Activated B cell treated with CpG ODN at 0.5 μM for 24 hours (primary cell): ENCODE measurements at regions not wholly inside any gene's neighbourhood (a gene's known extent, or its start where the extent isn't known, plus 50 kb on each side); places are given as distances from the start of the nearest gene placed in this dataset.

Source experiments
- ATAC-seq: fragments of 200-7000 bp; cut with Tn5 transposase; one replicate; pipeline ENCODE4 v1.10.0; 2021; ENCODE audit warnings: low read depth, mild to moderate bottlenecking, moderate library complexity
- CTCF ChIA-PET: fragments of 350-600 bp; sonication (Branson Sonifier 250); formaldehyde crosslinking; loops from one replicate; lab custom pipeline; 2021; ENCODE audit warnings: antibody characterized with exemption; lab: Charles Lee
- POLR2A ChIA-PET: fragments of 350-600 bp; sonication (Branson Sonifier 250); formaldehyde crosslinking; loops from one replicate; lab custom pipeline; 2021; ENCODE audit warnings: antibody characterized with exemption; lab: Charles Lee
- DNase-seq: peaks from one replicate; pipeline ENCODE4 v3.0.0; 2022
- H3K27ac Mint-ChIP-seq: one replicate; pipeline ENCODE4 v1.8.0; 2020; ENCODE audit warnings: mixed read lengths
- H3K27me3 Mint-ChIP-seq: one replicate; pipeline ENCODE4 v1.8.0; 2021; ENCODE audit warnings: mixed read lengths
- H3K36me3 Mint-ChIP-seq: one replicate; pipeline ENCODE4 v1.8.0; 2021; ENCODE audit warnings: low read depth, mixed read lengths
- H3K4me1 Mint-ChIP-seq: one replicate; pipeline ENCODE4 v1.8.0; 2021; ENCODE audit warnings: mixed read lengths
- H3K4me3 Mint-ChIP-seq: one replicate; pipeline ENCODE4 v1.8.0; 2020; ENCODE audit warnings: mild to moderate bottlenecking, mixed read lengths
- H3K9me3 Mint-ChIP-seq: one replicate; pipeline ENCODE4 v1.8.0; 2020; ENCODE audit warnings: mixed read lengths
- intact Hi-C: fragments of 100-400 bp; cut with micrococcal nuclease; formaldehyde crosslinking; loops from one replicate; pipeline ENCODE4 v1.15.1; 2024
- TF ChIP-seq, protein P1 (sequence below): fragments of 200-600 bp; IDR thresholded peaks from one replicate; pipeline ENCODE4 v1.8.0; 2022; ENCODE audit warnings: antibody characterized with exemption, mild to moderate bottlenecking

DNA sequence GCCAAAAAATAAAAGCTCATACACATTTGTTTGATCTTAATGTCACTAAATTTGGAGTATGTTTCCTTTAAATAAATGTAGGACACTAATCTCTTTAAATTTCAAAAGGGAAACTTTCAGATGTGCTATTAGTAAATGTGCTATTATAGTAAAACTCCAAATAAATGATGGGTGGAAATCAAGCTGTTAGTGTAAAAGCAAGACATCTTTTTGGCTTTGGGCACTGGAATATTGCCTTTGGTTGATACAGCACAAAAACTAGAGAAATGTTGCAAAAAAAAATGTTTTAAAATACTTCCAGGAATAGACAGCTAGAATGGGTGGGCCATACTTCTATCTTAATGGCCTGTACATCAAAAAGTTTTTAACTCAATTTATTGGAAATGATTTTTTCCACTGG lies 151.6 kb downstream of the FBXO8 start:
- Mint-ChIP-seq H3K27ac (no peak overlapping the region), H3K36me3 (no peaks in the 10 kb centered on the region), H3K27me3 (no peaks in the 10 kb centered on the region), H3K4me3 (no peak overlapping the region), H3K9me3 (no peaks in the 10 kb centered on the region), H3K4me1 (no peaks in the 10 kb centered on the region)
- CTCF ChIA-PET, result no interaction called here
- no peak for ATAC-seq
- TF ChIP-seq, protein P1, sequence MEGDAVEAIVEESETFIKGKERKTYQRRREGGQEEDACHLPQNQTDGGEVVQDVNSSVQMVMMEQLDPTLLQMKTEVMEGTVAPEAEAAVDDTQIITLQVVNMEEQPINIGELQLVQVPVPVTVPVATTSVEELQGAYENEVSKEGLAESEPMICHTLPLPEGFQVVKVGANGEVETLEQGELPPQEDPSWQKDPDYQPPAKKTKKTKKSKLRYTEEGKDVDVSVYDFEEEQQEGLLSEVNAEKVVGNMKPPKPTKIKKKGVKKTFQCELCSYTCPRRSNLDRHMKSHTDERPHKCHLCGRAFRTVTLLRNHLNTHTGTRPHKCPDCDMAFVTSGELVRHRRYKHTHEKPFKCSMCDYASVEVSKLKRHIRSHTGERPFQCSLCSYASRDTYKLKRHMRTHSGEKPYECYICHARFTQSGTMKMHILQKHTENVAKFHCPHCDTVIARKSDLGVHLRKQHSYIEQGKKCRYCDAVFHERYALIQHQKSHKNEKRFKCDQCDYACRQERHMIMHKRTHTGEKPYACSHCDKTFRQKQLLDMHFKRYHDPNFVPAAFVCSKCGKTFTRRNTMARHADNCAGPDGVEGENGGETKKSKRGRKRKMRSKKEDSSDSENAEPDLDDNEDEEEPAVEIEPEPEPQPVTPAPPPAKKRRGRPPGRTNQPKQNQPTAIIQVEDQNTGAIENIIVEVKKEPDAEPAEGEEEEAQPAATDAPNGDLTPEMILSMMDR, result no peak
- no peak for DNase-seq
- POLR2A ChIA-PET, result no interaction called here
- intact Hi-C loops, result no loop called here

DNA sequence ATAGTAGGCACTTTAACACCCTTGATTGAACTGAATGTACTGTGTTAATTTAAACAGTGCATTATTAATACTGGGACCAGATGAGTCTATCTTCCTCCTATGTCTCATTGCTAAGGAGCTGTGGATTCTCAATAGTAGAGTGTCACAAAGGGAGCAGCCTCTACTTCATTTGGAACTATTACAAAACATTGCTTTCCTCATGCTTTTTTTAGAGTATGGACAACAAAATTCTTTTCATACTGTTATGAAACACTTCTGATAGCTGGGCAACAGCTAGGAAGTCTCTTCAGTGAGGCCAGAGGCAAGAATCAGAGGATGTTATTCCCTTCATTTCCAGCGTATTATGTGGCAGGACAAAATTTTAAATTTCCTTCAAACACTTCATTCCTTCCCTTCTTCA lies 160.8 kb downstream of the FBXO8 start:
- no peak overlapping the region for H3K27ac Mint-ChIP-seq
- intact Hi-C loops, result no loop called here
- peaks cover 19% of the 10 kb centered on the region for H3K27me3 Mint-ChIP-seq
- H3K4me3 Mint-ChIP-seq, result no peak overlapping the region
- no peaks in the 10 kb centered on the region for H3K36me3 Mint-ChIP-seq
- no peak for ATAC-seq
- no peak for DNase-seq
- TF ChIP-seq, protein P1, result no peak
- ChIA-PET CTCF (interaction anchor here (1.0 kb wide), 1 partner anchor 183 kb away, joined by 3 read pairs; no protein-coding TSS in a partner anchor), POLR2A (no interaction called here)
- no peaks in the 10 kb centered on the region for H3K9me3 Mint-ChIP-seq
- peaks cover 4% of the 10 kb centered on the region for H3K4me1 Mint-ChIP-seq

DNA sequence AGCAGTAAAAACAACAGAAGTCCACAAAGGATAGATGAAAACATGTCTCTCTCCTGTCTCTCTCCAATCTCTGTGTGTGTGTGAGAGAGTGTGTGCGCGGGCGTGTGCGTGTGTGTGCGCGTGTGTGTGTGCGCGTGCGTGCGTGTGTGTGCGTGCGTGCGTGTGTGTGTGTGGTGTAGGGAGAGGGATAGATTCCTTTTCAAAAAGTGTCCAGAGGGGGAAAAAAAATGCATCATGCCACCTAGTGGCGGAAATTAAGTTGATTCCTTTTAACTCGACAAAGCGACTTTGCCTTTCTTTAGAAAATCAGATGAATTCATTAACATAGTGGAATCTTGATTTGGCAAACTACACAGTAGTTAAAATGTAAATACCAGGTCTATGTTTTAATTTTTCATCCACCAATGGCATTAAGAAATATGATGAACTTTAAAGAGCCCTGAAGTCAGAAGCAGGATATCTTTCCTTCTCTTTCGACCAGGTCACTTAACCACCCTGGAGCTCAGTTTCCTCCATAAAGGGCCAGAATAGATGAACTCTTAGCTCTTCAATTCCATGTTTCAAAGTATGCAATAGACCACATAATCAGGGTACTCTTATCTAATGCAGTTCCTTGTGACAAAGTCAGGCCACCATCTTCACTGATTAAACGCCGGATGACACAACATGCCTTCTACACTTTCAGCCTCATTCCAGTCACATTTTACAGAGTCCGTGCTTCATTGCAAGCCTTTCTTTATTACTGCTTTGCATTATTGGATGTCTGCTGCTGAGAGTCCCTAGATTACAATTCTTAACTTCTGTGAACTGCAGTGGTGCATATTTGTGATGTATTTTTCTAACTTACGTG lies 162.8 kb downstream of the FBXO8 start:
- DNase-seq (no peak), ATAC-seq (no peak)
- ChIA-PET POLR2A (no interaction called here), CTCF (interaction anchor here (1.0 to 1.8 kb wide), 3 partner anchors 11 to 615 kb away, joined by 3 to 6 read pairs (median 3); no protein-coding TSS in a partner anchor)
- peaks cover 21% of the 10 kb centered on the region for H3K27me3 Mint-ChIP-seq
- H3K9me3 Mint-ChIP-seq, result no peaks in the 10 kb centered on the region
- TF ChIP-seq, protein P1, result no peak
- intact Hi-C loops, result loop anchor here (1.0 kb wide), 1 partner anchor 614 kb away; no protein-coding TSS in a partner anchor
- no peaks in the 10 kb centered on the region for H3K36me3 Mint-ChIP-seq
- H3K4me1 Mint-ChIP-seq, result peaks cover 4% of the 10 kb centered on the region
- no peak overlapping the region for H3K27ac Mint-ChIP-seq
- no peak overlapping the region for H3K4me3 Mint-ChIP-seq

DNA sequence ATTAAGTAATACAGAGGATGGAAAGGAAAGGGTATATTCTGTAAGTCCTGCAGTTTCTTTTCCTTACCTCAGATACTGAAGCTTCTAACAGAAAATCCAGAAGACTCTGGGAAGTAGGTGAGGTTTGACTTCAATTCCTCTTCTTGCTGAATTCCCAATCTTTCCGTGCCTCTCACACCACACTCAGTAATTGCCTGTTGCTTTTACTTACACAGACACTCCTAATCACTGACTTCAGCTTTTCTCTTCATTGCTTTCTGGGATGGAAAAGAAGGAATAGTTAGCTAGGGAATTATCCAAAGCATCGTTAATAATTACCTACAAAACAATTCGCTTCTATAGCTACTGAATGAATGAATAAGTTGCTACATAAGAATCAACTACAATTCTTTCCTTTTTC lies 163.6 kb downstream of the FBXO8 start:
- TF ChIP-seq, protein P1, result no peak
- no peak overlapping the region for H3K27ac Mint-ChIP-seq

DNA sequence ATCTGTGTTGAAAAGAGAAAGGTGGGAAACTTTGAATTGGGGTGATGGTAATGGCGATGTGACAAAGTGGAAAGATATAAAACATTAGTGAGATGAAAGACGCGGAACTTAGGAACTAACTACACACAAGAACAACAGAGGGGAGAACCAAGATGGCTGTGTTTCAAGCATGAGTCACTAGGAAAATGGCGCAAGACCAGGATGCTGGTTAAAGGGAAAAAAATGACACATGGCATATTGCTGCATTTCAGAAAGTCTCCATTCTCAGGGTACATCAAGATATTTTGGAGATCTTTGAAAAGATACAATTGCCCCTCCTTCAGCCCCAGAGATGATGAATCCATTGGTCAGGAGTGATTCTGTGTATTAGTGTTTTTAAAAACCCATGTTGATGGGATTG lies 164.4 kb downstream of the FBXO8 start:
- Mint-ChIP-seq H3K4me3 (no peak overlapping the region), H3K4me1 (peaks cover 4% of the 10 kb centered on the region), H3K27ac (no peak overlapping the region), H3K27me3 (peaks cover 21% of the 10 kb centered on the region), H3K36me3 (no peaks in the 10 kb centered on the region), H3K9me3 (no peaks in the 10 kb centered on the region)
- DNase-seq (no peak), ATAC-seq (no peak)
- ChIA-PET POLR2A (no interaction called here), CTCF (interaction anchor here (1.8 kb wide), 1 partner anchor 613 kb away, joined by 6 read pairs; no protein-coding TSS in a partner anchor)
- TF ChIP-seq, protein P1, result no peak
- intact Hi-C loops, result no loop called here

More for the DNA sequence above, 163.6 kb downstream of the FBXO8 start:
- Mint-ChIP-seq H3K36me3 (no peaks in the 10 kb centered on the region), H3K9me3 (no peaks in the 10 kb centered on the region), H3K4me3 (no peak overlapping the region), H3K4me1 (peaks cover 4% of the 10 kb centered on the region), H3K27me3 (peaks cover 21% of the 10 kb centered on the region)
- no peak for DNase-seq
- ATAC-seq, result no peak
- ChIA-PET POLR2A (no interaction called here), CTCF (interaction anchor here (1.0 to 1.8 kb wide), 3 partner anchors 10 to 614 kb away, joined by 3 to 6 read pairs (median 3); no protein-coding TSS in a partner anchor)
- intact Hi-C loops, result loop anchor here (1.0 kb wide), 1 partner anchor 614 kb away; no protein-coding TSS in a partner anchor
